ENCODE measurements at regions not wholly inside any gene's neighbourhood (a gene's known extent, or its start where the extent isn't known, plus 50 kb on each side); places are given as distances from the start of the nearest gene placed in this dataset.

DNA sequence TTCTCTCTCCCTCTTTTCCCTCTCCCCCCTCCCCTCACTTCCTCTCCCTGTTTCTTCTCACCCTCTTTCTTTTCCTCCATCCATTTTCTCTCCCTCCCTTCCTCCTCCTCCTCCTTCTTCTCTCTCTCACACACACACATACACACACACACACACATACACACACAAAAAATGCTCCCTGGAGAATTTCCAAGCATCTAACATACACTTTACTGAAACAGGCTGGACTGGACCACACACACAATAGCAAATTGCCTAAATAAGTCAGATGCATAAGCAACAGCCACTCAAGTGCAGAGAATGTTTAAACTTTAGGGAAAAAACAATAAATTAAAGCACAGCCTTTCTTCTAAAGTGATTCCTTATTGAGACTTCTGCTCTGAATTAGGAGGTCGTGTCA is 267.7 kb downstream of the FGFR2 start:
- TF ChIP-seq SIN3A (IDR thresholded peaks at IDR 0.05; ENCODE audit: low read depth): no peak
- TF ChIP-seq, protein P1, sequence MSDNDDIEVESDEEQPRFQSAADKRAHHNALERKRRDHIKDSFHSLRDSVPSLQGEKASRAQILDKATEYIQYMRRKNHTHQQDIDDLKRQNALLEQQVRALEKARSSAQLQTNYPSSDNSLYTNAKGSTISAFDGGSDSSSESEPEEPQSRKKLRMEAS (IDR thresholded peaks at IDR 0.05): no peak
- TF ChIP-seq ELF1 (IDR thresholded peaks at IDR 0.05; ENCODE audit: borderline replicate concordance, low read depth): no peak
- no peak for TF ChIP-seq POLR2A (IDR thresholded peaks at IDR 0.05; ENCODE audit: borderline replicate concordance, extremely low read depth, insufficient read depth, insufficient read length)
- TF ChIP-seq, protein P2, sequence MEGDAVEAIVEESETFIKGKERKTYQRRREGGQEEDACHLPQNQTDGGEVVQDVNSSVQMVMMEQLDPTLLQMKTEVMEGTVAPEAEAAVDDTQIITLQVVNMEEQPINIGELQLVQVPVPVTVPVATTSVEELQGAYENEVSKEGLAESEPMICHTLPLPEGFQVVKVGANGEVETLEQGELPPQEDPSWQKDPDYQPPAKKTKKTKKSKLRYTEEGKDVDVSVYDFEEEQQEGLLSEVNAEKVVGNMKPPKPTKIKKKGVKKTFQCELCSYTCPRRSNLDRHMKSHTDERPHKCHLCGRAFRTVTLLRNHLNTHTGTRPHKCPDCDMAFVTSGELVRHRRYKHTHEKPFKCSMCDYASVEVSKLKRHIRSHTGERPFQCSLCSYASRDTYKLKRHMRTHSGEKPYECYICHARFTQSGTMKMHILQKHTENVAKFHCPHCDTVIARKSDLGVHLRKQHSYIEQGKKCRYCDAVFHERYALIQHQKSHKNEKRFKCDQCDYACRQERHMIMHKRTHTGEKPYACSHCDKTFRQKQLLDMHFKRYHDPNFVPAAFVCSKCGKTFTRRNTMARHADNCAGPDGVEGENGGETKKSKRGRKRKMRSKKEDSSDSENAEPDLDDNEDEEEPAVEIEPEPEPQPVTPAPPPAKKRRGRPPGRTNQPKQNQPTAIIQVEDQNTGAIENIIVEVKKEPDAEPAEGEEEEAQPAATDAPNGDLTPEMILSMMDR (IDR thresholded peaks at IDR 0.05 in 2 of 3, conservative IDR thresholded peaks at IDR 0.05 in 1 of 3; ENCODE audit: borderline replicate concordance in 1 of 3, insufficient read depth in 1 of 3, low read depth in 2 of 3, low read length in 2 of 3): no peak
